ENCODE measurements at regions not wholly inside any gene's neighbourhood (a gene's known extent, or its start where the extent isn't known, plus 50 kb on each side); places are given as distances from the start of the nearest gene placed in this dataset.

DNA sequence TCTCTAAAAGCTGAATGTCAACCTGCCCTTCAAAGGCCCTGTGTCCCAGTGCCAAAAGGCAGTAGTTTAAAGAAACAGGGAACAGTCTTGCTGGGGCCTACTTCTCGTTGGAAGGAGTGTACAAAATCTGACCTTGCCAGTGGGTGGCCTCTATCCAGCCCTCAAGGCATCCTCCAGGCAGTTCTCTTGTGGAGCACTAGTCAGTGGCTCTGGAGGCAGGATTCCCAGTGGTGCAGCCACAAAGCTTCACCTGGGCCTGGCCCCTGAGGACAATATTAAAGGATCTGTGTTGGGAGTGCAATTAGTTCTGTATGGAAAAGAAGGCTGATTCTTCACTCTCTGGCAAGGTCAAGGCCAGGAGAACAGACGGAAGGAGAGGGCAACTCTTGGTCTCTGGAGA lies 237.8 kb upstream of the ADAMTS9 start:
- no peak overlapping the region for H2AFZ ChIP-seq (ENCODE audit: low read depth, low read length, poor library complexity, severe bottlenecking)
- no peaks in the 10 kb centered on the region for H4K20me1 ChIP-seq (ENCODE audit: insufficient read depth)
- H3K4me1 ChIP-seq (ENCODE audit: control insufficient read depth in 1 of 2, insufficient read depth in 2 of 2, low read length in 2 of 2): no peaks in the 10 kb centered on the region
- TF ChIP-seq EZH2 (IDR thresholded peaks at IDR 0.05): no peak
- TF ChIP-seq, protein P1, sequence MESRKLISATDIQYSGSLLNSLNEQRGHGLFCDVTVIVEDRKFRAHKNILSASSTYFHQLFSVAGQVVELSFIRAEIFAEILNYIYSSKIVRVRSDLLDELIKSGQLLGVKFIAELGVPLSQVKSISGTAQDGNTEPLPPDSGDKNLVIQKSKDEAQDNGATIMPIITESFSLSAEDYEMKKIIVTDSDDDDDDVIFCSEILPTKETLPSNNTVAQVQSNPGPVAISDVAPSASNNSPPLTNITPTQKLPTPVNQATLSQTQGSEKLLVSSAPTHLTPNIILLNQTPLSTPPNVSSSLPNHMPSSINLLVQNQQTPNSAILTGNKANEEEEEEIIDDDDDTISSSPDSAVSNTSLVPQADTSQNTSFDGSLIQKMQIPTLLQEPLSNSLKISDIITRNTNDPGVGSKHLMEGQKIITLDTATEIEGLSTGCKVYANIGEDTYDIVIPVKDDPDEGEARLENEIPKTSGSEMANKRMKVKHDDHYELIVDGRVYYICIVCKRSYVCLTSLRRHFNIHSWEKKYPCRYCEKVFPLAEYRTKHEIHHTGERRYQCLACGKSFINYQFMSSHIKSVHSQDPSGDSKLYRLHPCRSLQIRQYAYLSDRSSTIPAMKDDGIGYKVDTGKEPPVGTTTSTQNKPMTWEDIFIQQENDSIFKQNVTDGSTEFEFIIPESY (IDR thresholded peaks at IDR 0.05; ENCODE audit: extremely low read depth, insufficient replicate concordance, low read length): no peak
- TF ChIP-seq, protein P2, sequence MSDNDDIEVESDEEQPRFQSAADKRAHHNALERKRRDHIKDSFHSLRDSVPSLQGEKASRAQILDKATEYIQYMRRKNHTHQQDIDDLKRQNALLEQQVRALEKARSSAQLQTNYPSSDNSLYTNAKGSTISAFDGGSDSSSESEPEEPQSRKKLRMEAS (IDR thresholded peaks at IDR 0.05): no peak
- TF ChIP-seq SRF (IDR thresholded peaks at IDR 0.05; ENCODE audit: low read depth): no peak
- TF ChIP-seq CEBPB (IDR thresholded peaks at IDR 0.05; ENCODE audit: low read depth): no peak
- no peak for TF ChIP-seq POLR2A (IDR thresholded peaks at IDR 0.05; ENCODE audit: borderline replicate concordance, extremely low read depth, insufficient read depth, insufficient read length)
- TF ChIP-seq CBX3 (IDR thresholded peaks at IDR 0.05; ENCODE audit: low read depth): no peak
- no peak for TF ChIP-seq POLR2AphosphoS5 (IDR thresholded peaks at IDR 0.05; ENCODE audit: low read depth, low read length)
- no peak for TF ChIP-seq FOSL1 (IDR thresholded peaks at IDR 0.05; ENCODE audit: low read depth)
- TF ChIP-seq, protein P3, sequence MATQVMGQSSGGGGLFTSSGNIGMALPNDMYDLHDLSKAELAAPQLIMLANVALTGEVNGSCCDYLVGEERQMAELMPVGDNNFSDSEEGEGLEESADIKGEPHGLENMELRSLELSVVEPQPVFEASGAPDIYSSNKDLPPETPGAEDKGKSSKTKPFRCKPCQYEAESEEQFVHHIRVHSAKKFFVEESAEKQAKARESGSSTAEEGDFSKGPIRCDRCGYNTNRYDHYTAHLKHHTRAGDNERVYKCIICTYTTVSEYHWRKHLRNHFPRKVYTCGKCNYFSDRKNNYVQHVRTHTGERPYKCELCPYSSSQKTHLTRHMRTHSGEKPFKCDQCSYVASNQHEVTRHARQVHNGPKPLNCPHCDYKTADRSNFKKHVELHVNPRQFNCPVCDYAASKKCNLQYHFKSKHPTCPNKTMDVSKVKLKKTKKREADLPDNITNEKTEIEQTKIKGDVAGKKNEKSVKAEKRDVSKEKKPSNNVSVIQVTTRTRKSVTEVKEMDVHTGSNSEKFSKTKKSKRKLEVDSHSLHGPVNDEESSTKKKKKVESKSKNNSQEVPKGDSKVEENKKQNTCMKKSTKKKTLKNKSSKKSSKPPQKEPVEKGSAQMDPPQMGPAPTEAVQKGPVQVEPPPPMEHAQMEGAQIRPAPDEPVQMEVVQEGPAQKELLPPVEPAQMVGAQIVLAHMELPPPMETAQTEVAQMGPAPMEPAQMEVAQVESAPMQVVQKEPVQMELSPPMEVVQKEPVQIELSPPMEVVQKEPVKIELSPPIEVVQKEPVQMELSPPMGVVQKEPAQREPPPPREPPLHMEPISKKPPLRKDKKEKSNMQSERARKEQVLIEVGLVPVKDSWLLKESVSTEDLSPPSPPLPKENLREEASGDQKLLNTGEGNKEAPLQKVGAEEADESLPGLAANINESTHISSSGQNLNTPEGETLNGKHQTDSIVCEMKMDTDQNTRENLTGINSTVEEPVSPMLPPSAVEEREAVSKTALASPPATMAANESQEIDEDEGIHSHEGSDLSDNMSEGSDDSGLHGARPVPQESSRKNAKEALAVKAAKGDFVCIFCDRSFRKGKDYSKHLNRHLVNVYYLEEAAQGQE (IDR thresholded peaks at IDR 0.05; ENCODE audit: low read depth): no peak
- no peak for TF ChIP-seq YY1 (IDR thresholded peaks at IDR 0.05; ENCODE audit: extremely low read depth, insufficient replicate concordance, low read depth, low read length)
- TF ChIP-seq SIN3A (IDR thresholded peaks at IDR 0.05; ENCODE audit: low read depth): no peak
- TF ChIP-seq, protein P4, sequence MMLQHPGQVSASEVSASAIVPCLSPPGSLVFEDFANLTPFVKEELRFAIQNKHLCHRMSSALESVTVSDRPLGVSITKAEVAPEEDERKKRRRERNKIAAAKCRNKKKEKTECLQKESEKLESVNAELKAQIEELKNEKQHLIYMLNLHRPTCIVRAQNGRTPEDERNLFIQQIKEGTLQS (IDR thresholded peaks at IDR 0.05): no peak
- no peak for TF ChIP-seq EZH2phosphoT487 (IDR thresholded peaks at IDR 0.05; ENCODE audit: borderline replicate concordance)
- no peak for TF ChIP-seq RAD21 (IDR thresholded peaks at IDR 0.05; ENCODE audit: low read depth)
- no peak for TF ChIP-seq SP1 (IDR thresholded peaks at IDR 0.05; ENCODE audit: low read depth)
- TF ChIP-seq JUND (IDR thresholded peaks at IDR 0.05): no peak
- intact Hi-C loops (cut with micrococcal nuclease): no loop called here
- no peak for DNase-seq (ENCODE audit: low read depth, low spot score)
- no peak overlapping the region for H3K4me2 ChIP-seq (ENCODE audit: low read length)
- H3K4me3 ChIP-seq (replicated peaks in 1 of 2; ENCODE audit: low read depth in 1 of 2, low read length in 2 of 2): no peak overlapping the region
- no peak overlapping the region for H3K9ac ChIP-seq (ENCODE audit: low read length)
- ChIA-PET POLR2A (no interaction called here), RAD21 (ENCODE audit: low non-redundant PET in 1 of 2, low total read pairs in 2 of 2, uncharacterized antibody in 2 of 2, unreplicated experiment in 2 of 2) (no interaction called here), CTCF (no interaction called here)
- no peaks in the 10 kb centered on the region for H3K36me3 ChIP-seq (ENCODE audit: control insufficient read depth in 1 of 2, insufficient read depth in 2 of 2, low read length in 2 of 2)
- ATAC-seq: no peak
- no peaks in the 10 kb centered on the region for H3K9me3 ChIP-seq (ENCODE audit: control insufficient read depth in 1 of 2, insufficient read depth in 1 of 2, low read depth in 1 of 2, low read length in 2 of 2)
- H3K27ac ChIP-seq (ENCODE audit: low read depth, low read length): no peak overlapping the region
- H3K79me2 ChIP-seq (ENCODE audit: insufficient read depth, low read length): no peaks in the 10 kb centered on the region
- no peaks in the 10 kb centered on the region for H3K9me2 ChIP-seq (ENCODE audit: insufficient read depth)
- no TSS peak for BruUV-seq (replicated peaks)
- H3K27me3 ChIP-seq (ENCODE audit: insufficient read depth, low read length): peaks cover 7% of the 10 kb centered on the region; the same call in 1 of the 2 replicates
